ENCODE measurements at regions not wholly inside any gene's neighbourhood (a gene's known extent, or its start where the extent isn't known, plus 50 kb on each side); places are given as distances from the start of the nearest gene placed in this dataset.
"Not testable (repeated sequence)": the region's sequence is repeated elsewhere in the genome, so short reads cannot be mapped to it uniquely, and the experiment has no call there.

DNA sequence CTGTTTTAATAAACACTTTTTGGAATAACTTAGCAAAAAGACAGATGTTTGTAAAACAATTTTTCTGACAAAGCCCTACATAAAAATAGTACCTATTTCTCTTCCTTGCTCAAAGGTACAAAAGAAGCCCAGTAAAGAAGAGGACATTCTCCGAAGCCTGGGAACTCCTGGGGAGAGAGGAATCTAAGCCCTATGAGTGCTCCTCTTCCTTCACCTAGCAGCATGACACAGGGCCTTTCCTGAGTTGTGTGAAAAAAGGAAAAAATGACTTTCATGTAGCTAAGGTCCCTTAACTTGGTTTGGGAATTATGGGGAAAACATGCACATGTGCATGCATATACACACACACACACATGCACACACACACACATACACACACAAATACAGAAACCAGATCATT lies 586.9 kb downstream of the TMA16 start:
- no peaks in the 10 kb centered on the region for H3K9me3 ChIP-seq
- TF ChIP-seq POLR2A (IDR thresholded peaks at IDR 0.05) (no peak), CTCF (IDR thresholded peaks at IDR 0.05) (no peak)
- no peak overlapping the region for H3K4me3 ChIP-seq
- H3K27me3 ChIP-seq: no peaks in the 10 kb centered on the region
- H3K4me1 ChIP-seq: no peaks in the 10 kb centered on the region
- H3K36me3 ChIP-seq: no peaks in the 10 kb centered on the region
- 83 to 92% methylated on average over 1 of the region's 1 CpG for WGBS, 2 donors
- H3K27ac ChIP-seq: no peak overlapping the region
- intact Hi-C loops (cut with DNase I): no loop called here
- no peak for DNase-seq

- intact Hi-C loops (cut with DNase I): no loop called here
- no peaks in the 10 kb centered on the region for H3K36me3 ChIP-seq
- no peak overlapping the region for H3K27ac ChIP-seq
- DNase-seq: no peak
- no peaks in the 10 kb centered on the region for H3K27me3 ChIP-seq
- WGBS, 2 donors: 71 to 85% methylated on average over 2 of the region's 2 CpGs
- H3K4me3 ChIP-seq: no peak overlapping the region
- no peaks in the 10 kb centered on the region for H3K4me1 ChIP-seq
- no peaks in the 10 kb centered on the region for H3K9me3 ChIP-seq
- TF ChIP-seq POLR2A (IDR thresholded peaks at IDR 0.05) (no peak), CTCF (IDR thresholded peaks at IDR 0.05) (no peak)
Observed at GRCh38 chr4:164081801-164082200, 587.3 kb downstream of the TMA16 start.

DNA sequence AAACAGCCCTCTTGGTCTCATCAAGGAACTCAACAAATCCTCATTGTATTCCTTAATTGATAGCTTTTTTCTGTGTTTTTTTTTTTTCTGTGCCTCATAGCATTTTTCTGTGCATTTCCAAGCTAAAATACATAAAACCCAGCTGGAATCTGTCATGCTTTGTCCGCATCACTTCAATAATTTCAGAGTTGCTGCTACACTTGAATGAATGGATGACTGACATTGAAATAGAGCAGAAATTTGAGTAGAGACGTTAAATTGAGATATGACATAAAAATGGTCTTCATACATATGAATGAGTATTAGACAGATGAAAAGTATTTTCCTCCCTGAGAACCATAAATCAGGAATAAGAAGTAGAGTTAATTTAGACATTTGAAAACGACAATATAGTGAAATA lies 593.2 kb downstream of the TMA16 start:
- intact Hi-C loops (cut with DNase I): no loop called here
- DNase-seq: no peak
- 74 to 81% methylated on average over 3 of the region's 3 CpGs for WGBS, 2 donors
- H3K4me3 ChIP-seq: no peak overlapping the region
- H3K27me3 ChIP-seq: peaks cover 0 to 3% (median 0%) of the 10 kb centered on the region in 4 donors
- no peaks in the 10 kb centered on the region for H3K4me1 ChIP-seq
- no peak overlapping the region for H3K27ac ChIP-seq
- no peaks in the 10 kb centered on the region for H3K9me3 ChIP-seq
- H3K36me3 ChIP-seq: no peaks in the 10 kb centered on the region
- TF ChIP-seq POLR2A (IDR thresholded peaks at IDR 0.05): no peak
- no peak for TF ChIP-seq CTCF (IDR thresholded peaks at IDR 0.05)

GRCh38 chr4:164095313-164096110 lies 601.0 kb downstream of the TMA16 start:
- DNase-seq: no peak
- TF ChIP-seq CTCF (IDR thresholded peaks at IDR 0.05) (no peak), POLR2A (IDR thresholded peaks at IDR 0.05) (no peak)
- H3K36me3 ChIP-seq: no peaks in the 10 kb centered on the region
- H3K27ac ChIP-seq: no peak overlapping the region
- H3K4me1 ChIP-seq: no peaks in the 10 kb centered on the region
- 74 to 91% methylated on average over 5 of the region's 5 CpGs for WGBS, 2 donors
- no peak overlapping the region for H3K4me3 ChIP-seq
- no peaks in the 10 kb centered on the region for H3K9me3 ChIP-seq
- no peaks in the 10 kb centered on the region for H3K27me3 ChIP-seq
- intact Hi-C loops (cut with DNase I): no loop called here

GRCh38 chr4:164096766-164097518 lies 602.5 kb downstream of the TMA16 start:
- 78 to 80% methylated on average over 5 of the region's 5 CpGs for WGBS, 2 donors
- no peak overlapping the region for H3K27ac ChIP-seq
- no peaks in the 10 kb centered on the region for H3K36me3 ChIP-seq
- no peak overlapping the region for H3K4me3 ChIP-seq
- intact Hi-C loops (cut with DNase I): no loop called here
- DNase-seq: no peak
- TF ChIP-seq POLR2A (IDR thresholded peaks at IDR 0.05): no peak
- TF ChIP-seq CTCF (IDR thresholded peaks at IDR 0.05): no peak
- H3K9me3 ChIP-seq: no peaks in the 10 kb centered on the region
- no peaks in the 10 kb centered on the region for H3K4me1 ChIP-seq
- H3K27me3 ChIP-seq: no peaks in the 10 kb centered on the region

GRCh38 chr4:164100741-164101365 lies 606.4 kb downstream of the TMA16 start:
- WGBS, 2 donors: 78 to 97% methylated on average over 10 to 13 of the region's 23 CpGs

More at GRCh38 chr4:164100741-164101365, 606.4 kb downstream of the TMA16 start:
- H3K27me3 ChIP-seq; H3K4me1 ChIP-seq; H3K36me3 ChIP-seq; DNase-seq; intact Hi-C loops (cut with DNase I); H3K4me3 ChIP-seq; H3K27ac ChIP-seq; H3K9me3 ChIP-seq: not testable (repeated sequence)
